ENCODE measurements at regions not wholly inside any gene's neighbourhood (a gene's known extent, or its start where the extent isn't known, plus 50 kb on each side); places are given as distances from the start of the nearest gene placed in this dataset.
"Not testable (repeated sequence)": the region's sequence is repeated elsewhere in the genome, so short reads cannot be mapped to it uniquely, and the experiment has no call there.

GRCh38 chrX:94854251-94854650 lies 1180.2 kb downstream of the FAM133A start:
- no peak overlapping the region for H3K4me3 ChIP-seq (ENCODE audit: low read depth, low read length)
- no peak for TF ChIP-seq CTCF (IDR thresholded peaks at IDR 0.05; ENCODE audit: low read depth, low read length)
- DNase-seq (ENCODE audit: low read depth, low spot score) = no peak
- in situ Hi-C loops (cut with HindIII; ENCODE audit: low sequenced_read_pairs) = no loop called here

GRCh38 chrX:94862470-94862869 lies 1188.5 kb downstream of the FAM133A start:
- DNase-seq (ENCODE audit: low read depth, low spot score); H3K4me3 ChIP-seq (ENCODE audit: low read depth, low read length); in situ Hi-C loops (cut with HindIII; ENCODE audit: low sequenced_read_pairs): not testable (repeated sequence)

GRCh38 chrX:94871640-94872039 lies 1197.6 kb downstream of the FAM133A start:
- no peak overlapping the region for H3K4me3 ChIP-seq (ENCODE audit: low read depth, low read length)
- no peak for TF ChIP-seq CTCF (IDR thresholded peaks at IDR 0.05; ENCODE audit: low read depth, low read length)
- no peak for DNase-seq (ENCODE audit: low read depth, low spot score)
- in situ Hi-C loops (cut with HindIII; ENCODE audit: low sequenced_read_pairs) = no loop called here

- DNase-seq (ENCODE audit: low read depth, low spot score) = no peak
- no peak overlapping the region for H3K4me3 ChIP-seq (ENCODE audit: low read depth, low read length)
- in situ Hi-C loops (cut with HindIII; ENCODE audit: low sequenced_read_pairs) = no loop called here
- no peak for TF ChIP-seq CTCF (IDR thresholded peaks at IDR 0.05; ENCODE audit: low read depth, low read length)
Observed at GRCh38 chrX:94901849-94902248, 1227.8 kb downstream of the FAM133A start.

- no peak overlapping the region for H3K4me3 ChIP-seq (ENCODE audit: low read depth, low read length)
- in situ Hi-C loops (cut with HindIII; ENCODE audit: low sequenced_read_pairs) = no loop called here
- no peak for TF ChIP-seq CTCF (IDR thresholded peaks at IDR 0.05; ENCODE audit: low read depth, low read length)
- DNase-seq (ENCODE audit: low read depth, low spot score) = no peak
Observed at GRCh38 chrX:94908171-94908570, 1234.2 kb downstream of the FAM133A start.

DNA sequence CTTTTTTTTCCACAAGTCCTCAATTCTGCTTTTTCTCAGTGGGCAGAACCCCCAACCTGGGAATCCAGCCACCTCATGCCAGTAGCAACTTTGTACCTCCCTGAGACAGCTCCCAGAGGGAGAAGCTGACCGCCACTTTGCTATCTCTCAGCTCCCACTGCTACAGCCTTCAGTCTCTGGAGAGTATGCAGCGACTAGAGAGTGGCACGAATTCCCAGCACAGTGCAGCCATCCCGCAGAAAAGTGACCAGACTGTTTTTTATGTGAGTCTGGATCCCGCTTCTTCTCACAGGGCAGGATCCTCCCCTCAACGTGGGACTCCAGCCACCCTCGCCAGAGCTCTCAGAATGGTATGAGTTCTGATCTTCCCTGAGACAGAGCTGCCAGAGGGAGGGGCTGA lies 1234.6 kb downstream of the FAM133A start:
- DNase-seq (ENCODE audit: low read depth, low spot score) = no peak
- TF ChIP-seq CTCF (IDR thresholded peaks at IDR 0.05; ENCODE audit: low read depth, low read length) = no peak
- in situ Hi-C loops (cut with HindIII; ENCODE audit: low sequenced_read_pairs) = no loop called here
- no peak overlapping the region for H3K4me3 ChIP-seq (ENCODE audit: low read depth, low read length)

- DNase-seq (ENCODE audit: low read depth, low spot score) = no peak
- in situ Hi-C loops (cut with HindIII; ENCODE audit: low sequenced_read_pairs) = no loop called here
- no peak overlapping the region for H3K4me3 ChIP-seq (ENCODE audit: low read depth, low read length)
- TF ChIP-seq CTCF (IDR thresholded peaks at IDR 0.05; ENCODE audit: low read depth, low read length) = no peak
Observed at GRCh38 chrX:94914235-94914634, 1240.2 kb downstream of the FAM133A start.
